K562 (cell line): ENCODE measurements at regions not wholly inside any gene's neighbourhood (a gene's known extent, or its start where the extent isn't known, plus 50 kb on each side); places are given as distances from the start of the nearest gene placed in this dataset.
A peak's percentile ranks its signal among the peaks of the same experiment; 100 is the strongest.

Experiments used
- C11orf30 ChIP-seq: fragments of 450-650 bp; IDR thresholded peaks from 2 replicates; pipeline ENCODE4 v1.6.1; 2016; ENCODE audit warnings: low read depth, mild to moderate bottlenecking
- EP300 ChIP-seq: IDR thresholded peaks from 2 replicates; pipeline ENCODE4 v1.6.1; 2012; ENCODE audit warnings: low read length, improper control_type of control experiment
- GATA2 ChIP-seq: sonication (generic); formaldehyde crosslinking; IDR thresholded peaks from 2 replicates; pipeline ENCODE4 v1.4.0; 2020; ENCODE audit warnings: mild to moderate bottlenecking, missing genetic modification reagents
- GATAD2B ChIP-seq: fragments of 450-650 bp; IDR thresholded peaks from 2 replicates; pipeline ENCODE4 v1.6.1; 2017; ENCODE audit warnings: mild to moderate bottlenecking, borderline replicate concordance
- IFI16 ChIP-seq: fragments of 250-450 bp; sonication (Bioruptor Pico); IDR thresholded peaks from 2 replicates; pipeline ENCODE4 v2.1.2; 2022; ENCODE audit warnings: mild to moderate bottlenecking, inconsistent platforms
- MAFK ChIP-seq: IDR thresholded peaks from 2 replicates; pipeline ENCODE4 v1.6.1; 2011; ENCODE audit warnings: low read length, improper control_type of control experiment
- MCM3 ChIP-seq: fragments of 450-650 bp; IDR thresholded peaks from 2 replicates; pipeline ENCODE4 v1.6.1; 2016
- MTF1 ChIP-seq: fragments of 250-450 bp; sonication (Bioruptor Pico); IDR thresholded peaks from 2 replicates; pipeline ENCODE4 v1.9.0; 2021; ENCODE audit warnings: moderate library complexity, mild to moderate bottlenecking, inconsistent platforms, borderline replicate concordance
- RBM22 ChIP-seq: fragments of 200-400 bp; formaldehyde crosslinking; IDR thresholded peaks from 2 replicates; pipeline ENCODE4 v1.6.1; 2018; ENCODE audit warnings: low read length, low read depth; ENCODE audit not compliant: poor library complexity, severe bottlenecking
- TRIM28 ChIP-seq: fragments of 450-650 bp; IDR thresholded peaks from 2 replicates; pipeline ENCODE4 v1.6.1; 2017
- ZNF316 ChIP-seq: fragments of 450-650 bp; IDR thresholded peaks from 2 replicates; pipeline ENCODE4 v1.6.1; 2016
- ZNF384 ChIP-seq: IDR thresholded peaks from 2 replicates; pipeline ENCODE4 v1.6.1; 2012; ENCODE audit warnings: low read depth, low read length, improper control_type of control experiment
- TF ChIP-seq, protein P1 (sequence below): fragments of 250-450 bp; sonication (Bioruptor Pico); IDR thresholded peaks from 2 replicates; pipeline ENCODE4 v1.5.1; 2021; ENCODE audit warnings: mild to moderate bottlenecking
- TF ChIP-seq, protein P2 (sequence below), 2 experiments: IDR thresholded peaks in 1 of 2; conservative IDR thresholded peaks in 1 of 2; 2 replicates each; pipeline ENCODE4 v1.6.1; 2016; ENCODE audit warnings: low read depth in 2 of 2, mild to moderate bottlenecking in 1 of 2, missing compliant biosample characterization in 1 of 2, missing genetic modification characterization in 1 of 2, moderate library complexity in 1 of 2
- TF ChIP-seq, protein P3 (sequence below): sonication (generic); formaldehyde crosslinking; IDR thresholded peaks from 2 replicates; pipeline ENCODE4 v1.8.1; 2022; ENCODE audit warnings: missing genetic modification reagents

DNA sequence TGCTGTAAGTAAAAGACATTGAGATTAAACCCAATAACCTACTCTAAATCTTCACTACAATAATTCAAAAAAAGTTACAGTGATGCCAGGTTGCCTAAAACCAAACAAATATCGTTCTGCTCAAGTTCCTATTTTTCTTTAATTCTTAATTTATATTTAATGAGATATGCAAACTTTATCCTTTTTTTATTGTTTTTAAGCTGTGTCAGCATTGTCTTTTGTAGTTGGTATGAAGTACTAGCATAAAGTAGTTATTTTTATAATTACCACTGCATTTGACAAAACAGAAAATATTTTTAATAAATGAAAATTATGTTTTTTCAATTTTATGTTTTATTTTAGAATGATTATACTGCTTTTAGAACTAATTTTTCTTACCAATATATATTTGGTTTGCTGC lies 1431.1 kb upstream of the PCDH7 start (continued):
- no peak for TF ChIP-seq GATA2 (CRISPR knock-in tag)
- TF ChIP-seq, protein P1, sequence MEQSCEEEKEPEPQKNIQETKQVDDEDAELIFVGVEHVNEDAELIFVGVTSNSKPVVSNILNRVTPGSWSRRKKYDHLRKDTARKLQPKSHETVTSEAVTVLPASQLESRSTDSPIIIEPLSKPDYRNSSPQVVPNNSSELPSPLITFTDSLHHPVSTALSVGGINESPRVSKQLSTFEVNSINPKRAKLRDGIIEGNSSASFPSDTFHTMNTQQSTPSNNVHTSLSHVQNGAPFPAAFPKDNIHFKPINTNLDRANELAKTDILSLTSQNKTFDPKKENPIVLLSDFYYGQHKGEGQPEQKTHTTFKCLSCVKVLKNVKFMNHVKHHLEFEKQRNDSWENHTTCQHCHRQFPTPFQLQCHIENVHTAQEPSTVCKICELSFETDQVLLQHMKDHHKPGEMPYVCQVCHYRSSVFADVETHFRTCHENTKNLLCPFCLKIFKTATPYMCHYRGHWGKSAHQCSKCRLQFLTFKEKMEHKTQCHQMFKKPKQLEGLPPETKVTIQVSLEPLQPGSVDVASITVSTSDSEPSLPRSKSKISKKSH (CRISPR knock-in tag): no peak
- TF ChIP-seq, protein P2, sequence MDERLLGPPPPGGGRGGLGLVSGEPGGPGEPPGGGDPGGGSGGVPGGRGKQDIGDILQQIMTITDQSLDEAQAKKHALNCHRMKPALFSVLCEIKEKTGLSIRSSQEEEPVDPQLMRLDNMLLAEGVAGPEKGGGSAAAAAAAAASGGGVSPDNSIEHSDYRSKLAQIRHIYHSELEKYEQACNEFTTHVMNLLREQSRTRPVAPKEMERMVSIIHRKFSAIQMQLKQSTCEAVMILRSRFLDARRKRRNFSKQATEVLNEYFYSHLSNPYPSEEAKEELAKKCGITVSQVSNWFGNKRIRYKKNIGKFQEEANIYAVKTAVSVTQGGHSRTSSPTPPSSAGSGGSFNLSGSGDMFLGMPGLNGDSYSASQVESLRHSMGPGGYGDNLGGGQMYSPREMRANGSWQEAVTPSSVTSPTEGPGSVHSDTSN (CRISPR knock-in tag; IDR thresholded peaks at IDR 0.05; ENCODE audit: low read depth): no peak
- TF ChIP-seq, protein P2 (tag; conservative IDR thresholded peaks at IDR 0.05; ENCODE audit: low read depth): no peak
- TF ChIP-seq, protein P3, sequence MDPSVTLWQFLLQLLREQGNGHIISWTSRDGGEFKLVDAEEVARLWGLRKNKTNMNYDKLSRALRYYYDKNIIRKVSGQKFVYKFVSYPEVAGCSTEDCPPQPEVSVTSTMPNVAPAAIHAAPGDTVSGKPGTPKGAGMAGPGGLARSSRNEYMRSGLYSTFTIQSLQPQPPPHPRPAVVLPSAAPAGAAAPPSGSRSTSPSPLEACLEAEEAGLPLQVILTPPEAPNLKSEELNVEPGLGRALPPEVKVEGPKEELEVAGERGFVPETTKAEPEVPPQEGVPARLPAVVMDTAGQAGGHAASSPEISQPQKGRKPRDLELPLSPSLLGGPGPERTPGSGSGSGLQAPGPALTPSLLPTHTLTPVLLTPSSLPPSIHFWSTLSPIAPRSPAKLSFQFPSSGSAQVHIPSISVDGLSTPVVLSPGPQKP: no peak
- TF ChIP-seq C11orf30: 0 out of 2 replicates have a peak, but pooled peaks have one; percentile 7
- TF ChIP-seq RBM22: no peak
- peak; percentile 68; the same call in 1 of the 2 replicates for TF ChIP-seq ZNF316
- TF ChIP-seq TRIM28: no peak
- TF ChIP-seq MAFK: peak; percentile 28; the same call in 1 of the 2 replicates
- no peak for TF ChIP-seq GATAD2B
- TF ChIP-seq EP300: no peak
- TF ChIP-seq MCM3: no peak
- TF ChIP-seq IFI16 (CRISPR knock-in tag): no peak
- no peak for TF ChIP-seq ZNF384
- no peak for TF ChIP-seq MTF1
